ENCODE measurements at regions not wholly inside any gene's neighbourhood (a gene's known extent, or its start where the extent isn't known, plus 50 kb on each side); places are given as distances from the start of the nearest gene placed in this dataset.
"Not testable (repeated sequence)": the region's sequence is repeated elsewhere in the genome, so short reads cannot be mapped to it uniquely, and the experiment has no call there.

- no peak overlapping the region for H3K4me3 ChIP-seq (ENCODE audit: low read length in 2 of 2)
- no peaks in the 10 kb centered on the region for H3K27me3 ChIP-seq (ENCODE audit: control insufficient read depth in 2 of 2, insufficient read depth in 2 of 2, low read length in 2 of 2)
- H3K27ac ChIP-seq (ENCODE audit: low read depth in 2 of 2, low read length in 2 of 2) = no peak overlapping the region
- no peaks in the 10 kb centered on the region for H3K9me3 ChIP-seq (ENCODE audit: control insufficient read depth in 2 of 2, low read length in 2 of 2)
- H3K9ac ChIP-seq (ENCODE audit: low read depth in 1 of 2, low read length in 2 of 2) = no peak overlapping the region
- peaks cover 0 to 5% of the 10 kb centered on the region in 2 donors for H3K4me1 ChIP-seq (ENCODE audit: control insufficient read depth in 2 of 2, insufficient read depth in 2 of 2, low read length in 2 of 2)
- H3K36me3 ChIP-seq (ENCODE audit: control insufficient read depth in 2 of 2, insufficient read depth in 2 of 2, low read length in 2 of 2) = no peaks in the 10 kb centered on the region
These were observed 70.5 kb upstream of the CNIH3 start for GRCh38 chr1:224545571-224545970.

DNA sequence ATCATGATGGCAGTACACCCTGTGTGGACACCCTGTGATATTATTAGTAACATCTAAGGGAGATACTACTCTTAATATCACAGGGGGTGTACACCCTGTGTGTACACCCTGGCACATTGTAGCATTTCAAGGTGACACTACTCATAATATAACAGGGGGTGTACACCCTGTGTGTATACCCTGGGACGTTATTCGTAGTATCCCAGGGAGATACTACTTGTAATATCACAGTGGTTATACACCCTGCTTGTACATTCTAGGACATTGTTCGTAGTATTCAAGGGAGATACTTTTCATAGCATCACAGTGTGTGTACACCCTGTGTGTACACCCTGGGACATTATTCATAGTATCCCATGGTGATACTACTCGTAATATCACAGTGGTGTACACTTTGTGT, 67.4 kb upstream of the CNIH3 start:
- Histone ChIP-seq H3K27me3 (ENCODE audit: control insufficient read depth in 2 of 2, insufficient read depth in 2 of 2, low read length in 2 of 2) (no peaks in the 10 kb centered on the region), H3K36me3 (ENCODE audit: control insufficient read depth in 2 of 2, insufficient read depth in 2 of 2, low read length in 2 of 2) (no peaks in the 10 kb centered on the region), H3K4me3 (ENCODE audit: low read length in 2 of 2) (no peak overlapping the region), H3K27ac (ENCODE audit: low read depth in 2 of 2, low read length in 2 of 2) (no peak overlapping the region), H3K9ac (ENCODE audit: low read depth in 1 of 2, low read length in 2 of 2) (no peak overlapping the region), H3K9me3 (ENCODE audit: control insufficient read depth in 2 of 2, low read length in 2 of 2) (no peaks in the 10 kb centered on the region), H3K4me1 (ENCODE audit: control insufficient read depth in 2 of 2, insufficient read depth in 2 of 2, low read length in 2 of 2) (no peaks in the 10 kb centered on the region)

DNA sequence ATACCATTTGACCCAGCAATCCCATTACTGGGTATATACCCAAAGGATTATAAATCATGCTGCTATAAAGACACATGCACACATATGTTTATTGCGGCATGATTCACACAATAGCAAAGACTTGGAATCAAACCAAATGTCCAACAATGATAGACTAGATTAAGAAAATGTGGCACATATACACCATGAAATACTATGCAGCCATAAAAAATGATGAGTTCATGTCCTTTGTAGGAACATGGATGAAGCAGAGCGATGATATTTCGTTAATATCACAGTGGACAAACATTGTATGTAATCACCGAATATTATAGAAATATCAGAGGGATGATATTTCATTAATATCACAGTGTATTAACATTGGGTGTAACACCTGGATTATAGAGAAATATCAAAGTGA, 64.9 kb upstream of the CNIH3 start:
- not testable (repeated sequence) for H3K4me3 ChIP-seq (ENCODE audit: low read length in 2 of 2); H3K36me3 ChIP-seq (ENCODE audit: control insufficient read depth in 2 of 2, insufficient read depth in 2 of 2, low read length in 2 of 2); H3K27ac ChIP-seq (ENCODE audit: low read depth in 2 of 2, low read length in 2 of 2); H3K4me1 ChIP-seq (ENCODE audit: control insufficient read depth in 2 of 2, insufficient read depth in 2 of 2, low read length in 2 of 2); H3K9me3 ChIP-seq (ENCODE audit: control insufficient read depth in 2 of 2, low read length in 2 of 2); H3K9ac ChIP-seq (ENCODE audit: low read depth in 1 of 2, low read length in 2 of 2); H3K27me3 ChIP-seq (ENCODE audit: control insufficient read depth in 2 of 2, insufficient read depth in 2 of 2, low read length in 2 of 2)

GRCh38 chr1:224554056-224554455, 62.1 kb upstream of the CNIH3 start:
- H3K4me3 ChIP-seq (ENCODE audit: low read length in 2 of 2) = no peak overlapping the region
- H3K9ac ChIP-seq (ENCODE audit: low read depth in 1 of 2, low read length in 2 of 2) = no peak overlapping the region
- no peaks in the 10 kb centered on the region for H3K4me1 ChIP-seq (ENCODE audit: control insufficient read depth in 2 of 2, insufficient read depth in 2 of 2, low read length in 2 of 2)
- no peak overlapping the region for H3K27ac ChIP-seq (ENCODE audit: low read depth in 2 of 2, low read length in 2 of 2)
- H3K36me3 ChIP-seq (ENCODE audit: control insufficient read depth in 2 of 2, insufficient read depth in 2 of 2, low read length in 2 of 2) = no peaks in the 10 kb centered on the region
- no peaks in the 10 kb centered on the region for H3K27me3 ChIP-seq (ENCODE audit: control insufficient read depth in 2 of 2, insufficient read depth in 2 of 2, low read length in 2 of 2)
- no peaks in the 10 kb centered on the region for H3K9me3 ChIP-seq (ENCODE audit: control insufficient read depth in 2 of 2, low read length in 2 of 2)

DNA sequence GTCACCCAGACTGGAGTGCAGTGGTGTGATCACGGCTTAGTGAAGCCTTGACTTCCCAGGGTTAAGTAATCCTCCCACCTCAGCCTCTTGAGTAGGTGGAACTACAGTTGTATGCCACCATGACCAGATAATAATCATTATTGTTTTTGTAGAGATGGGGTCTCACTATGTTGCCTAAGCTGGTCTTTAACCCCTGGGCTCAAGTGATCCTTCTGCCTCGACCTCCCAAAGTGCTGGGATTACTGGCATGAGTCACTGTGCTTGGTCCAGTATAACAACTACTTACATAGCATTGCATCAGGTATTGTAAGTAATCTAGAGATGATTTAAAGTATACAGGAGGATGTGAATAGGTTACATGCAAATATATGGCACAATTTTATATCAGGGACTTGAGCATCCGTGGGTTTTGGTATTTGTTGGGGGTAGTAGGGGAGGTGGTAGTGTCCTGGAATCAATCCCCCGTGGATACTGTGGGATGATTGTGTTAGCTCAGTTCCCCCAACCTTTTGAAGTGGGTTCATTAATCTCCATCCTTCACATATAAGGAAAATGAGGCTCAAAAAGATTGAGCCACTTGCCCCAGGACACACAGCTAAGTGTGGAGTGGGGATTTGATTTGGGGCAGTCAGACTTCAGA, 61.4 kb upstream of the CNIH3 start:
- H3K9ac ChIP-seq (ENCODE audit: low read depth in 1 of 2, low read length in 2 of 2) = no peak overlapping the region
- H3K4me3 ChIP-seq (ENCODE audit: low read length in 2 of 2) = no peak overlapping the region
- no peaks in the 10 kb centered on the region for H3K4me1 ChIP-seq (ENCODE audit: control insufficient read depth in 2 of 2, insufficient read depth in 2 of 2, low read length in 2 of 2)
- H3K27me3 ChIP-seq (ENCODE audit: control insufficient read depth in 2 of 2, insufficient read depth in 2 of 2, low read length in 2 of 2) = no peaks in the 10 kb centered on the region
- no peak overlapping the region for H3K27ac ChIP-seq (ENCODE audit: low read depth in 2 of 2, low read length in 2 of 2)
- H3K36me3 ChIP-seq (ENCODE audit: control insufficient read depth in 2 of 2, insufficient read depth in 2 of 2, low read length in 2 of 2) = no peaks in the 10 kb centered on the region
- H3K9me3 ChIP-seq (ENCODE audit: control insufficient read depth in 2 of 2, low read length in 2 of 2) = no peaks in the 10 kb centered on the region

GRCh38 chr1:224558904-224559303, 57.2 kb upstream of the CNIH3 start:
- H3K4me1 ChIP-seq (ENCODE audit: control insufficient read depth in 2 of 2, insufficient read depth in 2 of 2, low read length in 2 of 2) = no peaks in the 10 kb centered on the region

DNA sequence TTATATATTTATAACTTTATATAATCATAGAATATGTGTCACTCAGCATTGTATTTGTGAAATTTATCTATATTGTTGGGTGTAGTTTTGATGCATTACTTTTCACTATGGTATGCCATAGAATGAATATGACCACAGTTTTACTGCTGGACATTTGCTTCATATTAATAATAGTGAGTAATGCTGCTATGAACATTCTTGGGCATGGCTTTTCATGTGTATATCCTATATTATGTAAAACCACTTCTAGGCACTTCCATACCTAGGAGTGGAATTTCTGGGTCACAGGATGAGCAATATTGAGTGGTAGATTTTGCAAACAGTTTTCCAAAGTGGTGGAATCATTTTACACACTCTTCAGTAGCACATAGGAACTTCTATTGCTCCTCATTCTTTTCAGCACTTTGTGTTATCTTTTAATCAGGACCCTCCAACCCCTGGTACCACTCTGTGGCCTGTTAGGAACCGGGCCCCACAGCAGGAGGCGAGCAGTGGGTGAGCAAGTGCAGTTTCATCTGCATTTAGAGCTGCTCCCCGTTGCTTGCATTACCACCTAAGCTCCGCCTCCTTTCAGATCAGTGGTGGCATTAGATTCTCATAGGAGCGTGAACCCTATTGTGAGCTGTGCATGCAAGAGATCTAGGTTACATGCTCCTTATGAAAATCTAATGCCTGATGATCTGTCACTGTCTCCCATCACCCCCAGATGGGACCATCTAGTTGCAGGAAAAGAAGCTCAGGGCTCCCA, 56.0 kb upstream of the CNIH3 start:
- Histone ChIP-seq H3K36me3 (ENCODE audit: control insufficient read depth in 2 of 2, insufficient read depth in 2 of 2, low read length in 2 of 2) (no peaks in the 10 kb centered on the region), H3K27me3 (ENCODE audit: control insufficient read depth in 2 of 2, insufficient read depth in 2 of 2, low read length in 2 of 2) (no peaks in the 10 kb centered on the region), H3K4me1 (ENCODE audit: control insufficient read depth in 2 of 2, insufficient read depth in 2 of 2, low read length in 2 of 2) (no peaks in the 10 kb centered on the region), H3K9ac (ENCODE audit: low read depth in 1 of 2, low read length in 2 of 2) (no peak overlapping the region), H3K4me3 (ENCODE audit: low read length in 2 of 2) (no peak overlapping the region), H3K27ac (ENCODE audit: low read depth in 2 of 2, low read length in 2 of 2) (no peak overlapping the region), H3K9me3 (ENCODE audit: control insufficient read depth in 2 of 2, low read length in 2 of 2) (no peaks in the 10 kb centered on the region)

More at GRCh38 chr1:224558904-224559303, 57.2 kb upstream of the CNIH3 start:
- Histone ChIP-seq H3K9ac (ENCODE audit: low read depth in 1 of 2, low read length in 2 of 2) (no peak overlapping the region), H3K9me3 (ENCODE audit: control insufficient read depth in 2 of 2, low read length in 2 of 2) (no peaks in the 10 kb centered on the region), H3K36me3 (ENCODE audit: control insufficient read depth in 2 of 2, insufficient read depth in 2 of 2, low read length in 2 of 2) (no peaks in the 10 kb centered on the region), H3K27ac (ENCODE audit: low read depth in 2 of 2, low read length in 2 of 2) (no peak overlapping the region), H3K4me3 (ENCODE audit: low read length in 2 of 2) (no peak overlapping the region), H3K27me3 (ENCODE audit: control insufficient read depth in 2 of 2, insufficient read depth in 2 of 2, low read length in 2 of 2) (no peaks in the 10 kb centered on the region)

GRCh38 chr1:224562881-224563280, 53.2 kb upstream of the CNIH3 start:
- not testable (repeated sequence) for H3K4me1 ChIP-seq (ENCODE audit: control insufficient read depth in 2 of 2, insufficient read depth in 2 of 2, low read length in 2 of 2); H3K27me3 ChIP-seq (ENCODE audit: control insufficient read depth in 2 of 2, insufficient read depth in 2 of 2, low read length in 2 of 2); H3K9ac ChIP-seq (ENCODE audit: low read depth in 1 of 2, low read length in 2 of 2); H3K36me3 ChIP-seq (ENCODE audit: control insufficient read depth in 2 of 2, insufficient read depth in 2 of 2, low read length in 2 of 2); H3K27ac ChIP-seq (ENCODE audit: low read depth in 2 of 2, low read length in 2 of 2); H3K9me3 ChIP-seq (ENCODE audit: control insufficient read depth in 2 of 2, low read length in 2 of 2); H3K4me3 ChIP-seq (ENCODE audit: low read length in 2 of 2)

DNA sequence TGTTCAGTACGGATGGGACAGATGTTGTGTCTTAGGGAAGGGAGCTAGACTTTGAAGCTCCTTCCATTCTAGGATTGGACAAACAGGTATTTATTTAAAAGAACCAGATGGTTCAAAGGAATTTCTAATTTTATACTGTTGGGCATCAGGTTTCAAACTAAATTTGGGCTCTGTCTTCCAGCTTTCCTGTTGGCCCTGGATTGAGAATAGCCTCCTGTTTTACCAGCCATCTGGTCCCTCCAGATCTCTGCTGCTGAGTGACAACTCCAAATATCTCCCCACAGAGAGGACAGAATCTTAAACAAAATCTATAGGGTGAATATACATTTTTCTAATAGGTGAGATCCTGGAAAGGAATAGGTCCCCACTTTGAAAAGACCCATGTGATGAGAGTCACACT, 52.5 kb upstream of the CNIH3 start:
- no peak overlapping the region for H3K27ac ChIP-seq (ENCODE audit: low read depth in 2 of 2, low read length in 2 of 2)
- H3K36me3 ChIP-seq (ENCODE audit: control insufficient read depth in 2 of 2, insufficient read depth in 2 of 2, low read length in 2 of 2) = no peaks in the 10 kb centered on the region
- no peaks in the 10 kb centered on the region for H3K27me3 ChIP-seq (ENCODE audit: control insufficient read depth in 2 of 2, insufficient read depth in 2 of 2, low read length in 2 of 2)
- H3K9me3 ChIP-seq (ENCODE audit: control insufficient read depth in 2 of 2, low read length in 2 of 2) = no peaks in the 10 kb centered on the region
- H3K9ac ChIP-seq (ENCODE audit: low read depth in 1 of 2, low read length in 2 of 2) = no peak overlapping the region
- no peaks in the 10 kb centered on the region for H3K4me1 ChIP-seq (ENCODE audit: control insufficient read depth in 2 of 2, insufficient read depth in 2 of 2, low read length in 2 of 2)
- no peak overlapping the region for H3K4me3 ChIP-seq (ENCODE audit: low read length in 2 of 2)

DNA sequence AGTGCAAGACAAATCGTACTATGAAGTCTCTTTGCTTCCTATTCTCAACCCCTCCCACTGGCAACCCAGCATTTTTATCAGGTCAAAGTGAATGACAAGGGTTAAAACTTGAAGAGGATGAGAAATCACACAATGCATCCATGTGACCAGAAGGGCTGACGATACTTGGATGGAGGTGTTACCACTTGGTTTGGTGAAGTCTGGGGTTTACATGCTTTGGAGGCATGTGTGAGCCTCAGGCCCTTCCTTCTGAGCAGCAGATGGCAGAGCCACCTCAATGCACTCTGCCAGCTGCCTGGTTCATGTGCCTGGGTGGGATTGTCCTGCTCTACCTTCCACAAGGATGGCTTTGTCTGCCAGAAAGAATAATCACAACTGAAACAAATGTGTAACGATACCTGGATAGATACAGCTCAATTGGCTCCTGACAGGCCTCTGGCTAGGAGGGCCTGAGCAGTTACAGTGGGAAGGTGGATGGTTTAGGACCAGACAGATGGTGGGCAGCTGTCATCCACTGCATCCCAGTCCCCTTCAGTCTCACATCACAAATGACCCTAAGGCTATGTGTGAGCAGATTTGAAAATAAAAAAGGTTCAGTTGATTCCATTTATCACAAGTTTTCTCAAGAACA, 51.5 kb upstream of the CNIH3 start:
- Histone ChIP-seq H3K9me3 (ENCODE audit: control insufficient read depth in 2 of 2, low read length in 2 of 2) (no peaks in the 10 kb centered on the region), H3K36me3 (ENCODE audit: control insufficient read depth in 2 of 2, insufficient read depth in 2 of 2, low read length in 2 of 2) (no peaks in the 10 kb centered on the region), H3K9ac (ENCODE audit: low read depth in 1 of 2, low read length in 2 of 2) (no peak overlapping the region), H3K27ac (ENCODE audit: low read depth in 2 of 2, low read length in 2 of 2) (no peak overlapping the region), H3K4me1 (ENCODE audit: control insufficient read depth in 2 of 2, insufficient read depth in 2 of 2, low read length in 2 of 2) (no peaks in the 10 kb centered on the region), H3K27me3 (ENCODE audit: control insufficient read depth in 2 of 2, insufficient read depth in 2 of 2, low read length in 2 of 2) (no peaks in the 10 kb centered on the region), H3K4me3 (ENCODE audit: low read length in 2 of 2) (no peak overlapping the region)
